SK-N-DZ (cell line): ENCODE measurements at regions not wholly inside any gene's neighbourhood (a gene's known extent, or its start where the extent isn't known, plus 50 kb on each side); places are given as distances from the start of the nearest gene placed in this dataset.

Experiments used
- DNase-seq: peaks from one replicate; pipeline ENCODE4 v3.0.0-alpha.2; 2015; ENCODE audit warnings: low spot score

GRCh38 chr11:71201936-71202597, 50.3 kb downstream of the SHANK2 start:
- no peak for DNase-seq

- no peak for DNase-seq
Observed at GRCh38 chr11:71201231-71201630, 51.1 kb downstream of the SHANK2 start.

GRCh38 chr11:71200761-71201160, 51.6 kb downstream of the SHANK2 start:
- no peak for DNase-seq

GRCh38 chr11:71200172-71200716, 52.1 kb downstream of the SHANK2 start:
- no peak for DNase-seq

- DNase-seq = no peak
Observed at GRCh38 chr11:71199226-71199820, 53.1 kb downstream of the SHANK2 start.

- DNase-seq = no peak
Observed at GRCh38 chr11:71198823-71199165, 53.6 kb downstream of the SHANK2 start.

- no peak for DNase-seq
Observed at GRCh38 chr11:71198141-71198822, 54.1 kb downstream of the SHANK2 start.

- no peak for DNase-seq
Observed at GRCh38 chr11:71197096-71197495, 55.3 kb downstream of the SHANK2 start.

GRCh38 chr11:71194710-71195109, 57.7 kb downstream of the SHANK2 start:
- no peak for DNase-seq

GRCh38 chr11:71193431-71193830, 58.9 kb downstream of the SHANK2 start:
- no peak for DNase-seq

GRCh38 chr11:71192629-71193028, 59.7 kb downstream of the SHANK2 start:
- no peak for DNase-seq

- no peak for DNase-seq
Observed at GRCh38 chr11:71191201-71191600, 61.2 kb downstream of the SHANK2 start.

- DNase-seq = no peak
Observed at GRCh38 chr11:71190551-71190950, 61.8 kb downstream of the SHANK2 start.

- DNase-seq = no peak
Observed at GRCh38 chr11:71189768-71190315, 62.5 kb downstream of the SHANK2 start.

GRCh38 chr11:71188886-71189767, 63.2 kb downstream of the SHANK2 start:
- DNase-seq = no peak

GRCh38 chr11:71188073-71188472, 64.3 kb downstream of the SHANK2 start:
- DNase-seq = no peak

- no peak for DNase-seq
Observed at GRCh38 chr11:71186806-71187205, 65.6 kb downstream of the SHANK2 start.

GRCh38 chr11:71185411-71185810, 67.0 kb downstream of the SHANK2 start:
- no peak for DNase-seq

GRCh38 chr11:71184421-71185210, 67.8 kb downstream of the SHANK2 start:
- DNase-seq = no peak

GRCh38 chr11:71183878-71184277, 68.5 kb downstream of the SHANK2 start:
- DNase-seq = no peak
